GM23248 (cell line): ENCODE measurements at regions not wholly inside any gene's neighbourhood (a gene's known extent, or its start where the extent isn't known, plus 50 kb on each side); places are given as distances from the start of the nearest gene placed in this dataset.

Experiments
- DNase-seq: peaks from one replicate; pipeline ENCODE4 v3.0.0-alpha.2; 2015
- H2AFZ ChIP-seq: fragments of 200-600 bp; sonication (generic); 2 replicates; pipeline ENCODE4 v1.6.1; 2016; ENCODE audit warnings: antibody characterized with exemption
- H3F3A ChIP-seq: fragments of 200-600 bp; sonication (generic); 2 replicates; pipeline ENCODE4 v1.6.1; 2016; ENCODE audit warnings: mild to moderate bottlenecking, antibody characterized with exemption, mixed run types; ENCODE audit not compliant: insufficient read depth
- H3K27ac ChIP-seq: fragments of 200-600 bp; sonication (generic); 2 replicates; pipeline ENCODE4 v1.5.1; 2016; ENCODE audit warnings: mild to moderate bottlenecking
- H3K27me3 ChIP-seq: fragments of 200-600 bp; sonication (generic); replicated peaks from 2 replicates; pipeline ENCODE4 v1.6.1; 2016; ENCODE audit warnings: mild to moderate bottlenecking; ENCODE audit not compliant: insufficient read depth
- H3K36me3 ChIP-seq: fragments of 200-600 bp; sonication (generic); 2 replicates; pipeline ENCODE4 v1.6.1; 2016; ENCODE audit warnings: low read depth, mild to moderate bottlenecking
- H3K4me1 ChIP-seq: fragments of 200-600 bp; sonication (generic); 2 replicates; pipeline ENCODE4 v1.6.1; 2016; ENCODE audit warnings: mild to moderate bottlenecking; ENCODE audit not compliant: insufficient read depth
- H3K4me2 ChIP-seq: fragments of 200-600 bp; sonication (generic); one replicate; pipeline ENCODE4 v1.6.1; 2016; ENCODE audit warnings: mild to moderate bottlenecking; ENCODE audit not compliant: unreplicated experiment
- H3K4me3 ChIP-seq: fragments of 200-600 bp; sonication (generic); 2 replicates; pipeline ENCODE4 v1.5.1; 2016; ENCODE audit warnings: mild to moderate bottlenecking
- H3K79me2 ChIP-seq: fragments of 200-600 bp; sonication (generic); 2 replicates; pipeline ENCODE4 v1.6.1; 2016; ENCODE audit warnings: mild to moderate bottlenecking; ENCODE audit not compliant: insufficient read depth
- H3K9ac ChIP-seq: fragments of 200-600 bp; sonication (generic); 2 replicates; pipeline ENCODE4 v1.6.1; 2016; ENCODE audit warnings: mild to moderate bottlenecking
- H3K9me2 ChIP-seq: fragments of 200-600 bp; sonication (generic); 2 replicates; pipeline ENCODE4 v1.6.1; 2016; ENCODE audit warnings: mixed run types, mild to moderate bottlenecking, moderate library complexity; ENCODE audit not compliant: insufficient read depth
- H3K9me3 ChIP-seq: fragments of 200-600 bp; sonication (generic); one replicate; pipeline ENCODE4 v1.6.1; 2017; ENCODE audit warnings: low read depth
- H4K20me1 ChIP-seq: fragments of 200-600 bp; sonication (generic); 2 replicates; pipeline ENCODE4 v1.6.0; 2016; ENCODE audit not compliant: insufficient read depth
- EZH2 ChIP-seq: fragments of 200-600 bp; sonication (generic); IDR thresholded peaks from 2 replicates; pipeline ENCODE4 v1.6.1; 2018; ENCODE audit warnings: antibody characterized with exemption, mild to moderate bottlenecking; ENCODE audit not compliant: insufficient read depth, poor library complexity, severe bottlenecking
- EZH2phosphoT487 ChIP-seq: fragments of 200-600 bp; sonication (generic); IDR thresholded peaks from 2 replicates; pipeline ENCODE4 v1.6.1; 2018; ENCODE audit warnings: antibody characterized with exemption, moderate library complexity, mild to moderate bottlenecking, low read depth; ENCODE audit not compliant: insufficient read depth
- WGBS, 2 experiments: methylation state at CpG; one replicate each; pipeline ENCODE4 v1.1.6; 2015 to 2017; ENCODE audit warnings: low lambda C conversion rate in 2 of 2, low coverage in 1 of 2; ENCODE audit errors: missing lambda C conversion rate in 2 of 2; 5-methylcytosine and 5-hydroxymethylcytosine counted together
- in situ Hi-C: fragments of 300-500 bp; cut with MboI; formaldehyde crosslinking; loops from 2 replicates; pipeline ENCODE4 v1.15.0; 2020

DNA sequence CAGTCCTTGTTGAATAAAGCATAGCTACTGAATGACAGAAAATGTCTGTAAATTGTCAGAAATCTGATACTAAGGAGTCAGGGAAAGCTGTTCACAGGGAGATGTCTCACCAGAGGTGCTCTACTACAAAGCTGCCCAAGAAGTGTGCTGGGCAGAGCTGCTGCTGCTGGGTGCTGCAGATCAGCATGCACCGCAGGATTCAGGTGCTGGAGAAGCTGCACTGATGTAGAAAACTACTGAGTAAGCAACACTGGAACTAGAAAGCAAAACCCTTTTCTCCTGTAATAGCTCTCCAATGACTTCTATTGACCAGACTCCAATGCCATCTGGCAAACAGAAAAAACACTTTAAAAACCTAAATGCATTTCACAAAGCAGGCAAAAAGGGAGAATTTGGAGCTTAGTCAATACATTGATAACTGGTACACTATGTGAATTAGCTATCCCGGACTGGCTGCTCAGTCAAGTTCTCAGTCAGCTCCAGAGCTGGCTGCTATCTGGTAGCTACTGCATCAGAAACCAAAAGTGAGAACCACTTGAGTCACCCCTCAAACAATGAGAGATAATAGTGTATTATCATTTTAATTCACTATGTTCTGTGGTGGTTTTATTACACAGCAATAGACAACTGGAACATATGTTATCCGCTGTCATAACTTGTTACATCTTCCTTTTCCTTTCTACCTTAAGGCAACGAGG, 493.1 kb downstream of the CPS1 start:
- Histone ChIP-seq H3F3A (no peaks in the 10 kb centered on the region), H3K4me1 (no peaks in the 10 kb centered on the region), H3K79me2 (no peaks in the 10 kb centered on the region), H4K20me1 (no peaks in the 10 kb centered on the region), H3K9me2 (no peaks in the 10 kb centered on the region), H3K27me3 (no peaks in the 10 kb centered on the region), H3K27ac (no peak overlapping the region), H3K9me3 (no peaks in the 10 kb centered on the region), H3K9ac (no peak overlapping the region), H3K4me3 (no peak overlapping the region), H3K4me2 (no peak overlapping the region), H2AFZ (no peak overlapping the region), H3K36me3 (no peaks in the 10 kb centered on the region)
- in situ Hi-C loops, result no loop called here
- TF ChIP-seq EZH2 (no peak), EZH2phosphoT487 (no peak)
- no peak for DNase-seq
- 36 to 48% methylated on average over 4 of the region's 4 CpGs for WGBS, 2 experiments

DNA sequence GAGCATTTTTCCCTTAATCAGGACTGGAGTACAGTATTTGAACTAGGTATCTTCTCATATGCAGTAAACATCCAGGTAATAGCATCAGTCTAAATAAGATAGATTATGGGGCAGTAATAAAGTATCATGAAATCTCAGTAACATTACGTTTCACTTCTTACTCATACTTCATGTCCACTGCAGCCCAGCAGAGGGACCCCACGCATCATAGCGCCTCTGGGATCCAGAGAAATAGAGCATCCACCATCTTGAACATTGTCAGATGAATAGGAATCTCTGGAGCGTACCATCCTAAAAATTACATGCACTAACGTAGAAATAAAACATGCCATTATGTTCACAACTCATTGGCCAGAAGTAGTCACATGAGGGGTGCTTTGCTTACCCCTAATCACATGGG, 499.0 kb downstream of the CPS1 start:
- Histone ChIP-seq H3K4me1 (no peaks in the 10 kb centered on the region), H3K9ac (no peak overlapping the region), H2AFZ (no peak overlapping the region), H3K9me3 (no peaks in the 10 kb centered on the region), H3K36me3 (no peaks in the 10 kb centered on the region), H4K20me1 (no peaks in the 10 kb centered on the region), H3K4me3 (no peak overlapping the region), H3F3A (no peaks in the 10 kb centered on the region), H3K4me2 (no peak overlapping the region), H3K27me3 (no peaks in the 10 kb centered on the region), H3K79me2 (no peaks in the 10 kb centered on the region), H3K9me2 (no peaks in the 10 kb centered on the region), H3K27ac (no peak overlapping the region)
- 33 to 34% methylated on average over 5 of the region's 5 CpGs for WGBS, 2 experiments
- in situ Hi-C loops, result no loop called here
- DNase-seq, result peak; percentile 8
- TF ChIP-seq EZH2phosphoT487, result no peak
- TF ChIP-seq EZH2, result no peak

DNA sequence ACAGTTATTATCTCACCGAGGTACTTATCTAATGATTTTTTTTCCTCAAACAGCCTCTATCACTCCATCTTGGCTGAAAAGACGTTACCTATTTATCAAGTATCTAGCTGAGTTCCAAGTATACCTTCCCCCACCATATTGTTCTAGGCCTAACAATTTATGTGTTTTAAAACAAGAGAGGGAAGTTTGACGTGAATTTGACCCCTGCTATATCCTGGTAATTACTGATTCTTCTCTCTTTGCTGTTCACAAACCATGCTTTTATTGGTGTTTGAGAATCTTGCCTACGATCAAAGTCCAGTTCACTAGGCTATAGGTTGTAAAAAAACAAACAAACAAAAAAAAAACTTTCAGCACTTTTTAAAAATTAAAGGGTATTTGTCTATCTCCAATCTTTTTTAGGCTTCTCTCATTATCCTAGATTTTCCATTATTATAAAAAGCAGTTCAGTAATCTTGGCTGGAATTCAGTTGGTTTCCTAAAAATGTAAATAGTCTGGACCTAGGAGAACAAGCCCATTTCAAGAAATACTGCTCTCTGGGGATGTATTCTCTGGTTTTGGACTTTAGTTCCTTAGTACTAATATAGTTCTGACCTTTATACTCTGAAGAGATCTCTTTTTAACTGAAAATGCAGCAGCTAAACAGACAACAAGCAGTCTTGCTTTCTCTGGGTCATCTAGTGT, 505.4 kb downstream of the CPS1 start:
- H2AFZ ChIP-seq, result no peak overlapping the region
- 13 to 17% methylated on average over 4 of the region's 4 CpGs for WGBS, 2 experiments
- no peaks in the 10 kb centered on the region for H3K9me2 ChIP-seq
- no peak for DNase-seq
- no peaks in the 10 kb centered on the region for H3K79me2 ChIP-seq
- TF ChIP-seq EZH2 (no peak), EZH2phosphoT487 (no peak)
- H3K36me3 ChIP-seq, result no peaks in the 10 kb centered on the region
- no peaks in the 10 kb centered on the region for H3K4me1 ChIP-seq
- H4K20me1 ChIP-seq, result no peaks in the 10 kb centered on the region
- no peaks in the 10 kb centered on the region for H3K27me3 ChIP-seq
- H3F3A ChIP-seq, result no peaks in the 10 kb centered on the region
- H3K27ac ChIP-seq, result no peak overlapping the region
- no peak overlapping the region for H3K9ac ChIP-seq
- no peak overlapping the region for H3K4me2 ChIP-seq
- in situ Hi-C loops, result no loop called here
- H3K4me3 ChIP-seq, result no peak overlapping the region
- H3K9me3 ChIP-seq, result no peaks in the 10 kb centered on the region

DNA sequence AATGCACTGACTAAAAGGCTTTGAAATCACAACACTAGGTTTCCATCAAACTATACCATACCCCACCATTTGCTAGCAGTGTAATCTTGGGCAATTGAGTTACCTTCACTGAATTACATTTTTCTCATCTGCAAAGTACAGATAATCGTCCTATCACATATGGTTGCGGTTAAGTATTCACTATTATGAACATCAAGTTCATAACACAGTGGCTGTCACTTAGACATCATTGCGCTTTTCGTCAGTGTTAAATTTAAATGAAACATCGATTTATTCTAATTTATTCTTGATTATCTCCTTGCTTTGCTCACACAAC, 505.9 kb downstream of the CPS1 start:
- no peaks in the 10 kb centered on the region for H3F3A ChIP-seq
- H3K4me2 ChIP-seq, result no peak overlapping the region
- 19 to 30% methylated on average over 5 of the region's 5 CpGs for whole genome bisulfite sequencing, 2 experiments
- H3K27me3 ChIP-seq, result no peaks in the 10 kb centered on the region
- no peaks in the 10 kb centered on the region for H3K4me1 ChIP-seq
- in situ Hi-C loops, result no loop called here
- no peaks in the 10 kb centered on the region for H3K36me3 ChIP-seq
- no peaks in the 10 kb centered on the region for H4K20me1 ChIP-seq
- H3K4me3 ChIP-seq, result no peak overlapping the region
- H3K9ac ChIP-seq, result no peak overlapping the region
- no peak overlapping the region for H2AFZ ChIP-seq
- no peak for DNase-seq
- TF ChIP-seq EZH2 (no peak), EZH2phosphoT487 (no peak)
- no peaks in the 10 kb centered on the region for H3K9me2 ChIP-seq
- H3K79me2 ChIP-seq, result no peaks in the 10 kb centered on the region
- H3K27ac ChIP-seq, result no peak overlapping the region
- H3K9me3 ChIP-seq, result no peaks in the 10 kb centered on the region

DNA sequence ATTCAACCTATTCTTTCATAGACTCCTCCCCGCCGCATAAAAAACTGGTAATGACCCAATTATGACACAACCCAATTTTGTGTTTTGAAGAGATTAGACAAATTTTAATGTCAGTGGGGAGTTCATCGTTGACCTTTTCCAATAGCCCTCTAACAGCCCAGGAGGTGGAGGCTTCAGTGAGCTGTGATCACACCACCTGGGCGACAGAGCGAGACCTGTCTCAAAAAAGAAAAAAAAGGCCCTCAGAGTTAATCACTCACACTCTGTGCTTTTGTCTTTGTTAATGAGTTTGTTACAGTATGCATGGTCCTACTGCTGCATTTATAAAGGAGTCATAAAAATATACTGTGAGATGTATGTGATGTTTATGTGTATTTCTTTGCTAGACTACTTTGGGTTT, 510.6 kb downstream of the CPS1 start:
- Histone ChIP-seq H3K4me2 (no peak overlapping the region), H3K9ac (no peak overlapping the region), H2AFZ (no peak overlapping the region), H3K9me2 (no peaks in the 10 kb centered on the region), H3K4me1 (no peaks in the 10 kb centered on the region), H3K4me3 (no peak overlapping the region), H3K36me3 (no peaks in the 10 kb centered on the region), H3K9me3 (no peaks in the 10 kb centered on the region), H3K27me3 (no peaks in the 10 kb centered on the region), H4K20me1 (no peaks in the 10 kb centered on the region), H3F3A (no peaks in the 10 kb centered on the region), H3K79me2 (no peaks in the 10 kb centered on the region), H3K27ac (no peak overlapping the region)
- DNase-seq, result no peak
- no peak for TF ChIP-seq EZH2phosphoT487
- TF ChIP-seq EZH2, result no peak
- 48 to 60% methylated on average over 5 of the region's 5 CpGs for WGBS, 2 experiments
- in situ Hi-C loops, result no loop called here
